Body of pancreas (tissue), 4 donors: ENCODE measurements at regions not wholly inside any gene's neighbourhood (a gene's known extent, or its start where the extent isn't known, plus 50 kb on each side); places are given as distances from the start of the nearest gene placed in this dataset.

ENCODE experiments used
- CTCF ChIP-seq, 7 experiments: fragments of 450-650 bp in 4 of 7; fragments of 200-600 bp in 3 of 7; sonication (generic) in 3 of 7; IDR thresholded peaks; one replicate each; pipeline ENCODE4 v1.5.1; 2016 to 2019; ENCODE audit warnings: antibody characterized with exemption in 7 of 7
- POLR2A ChIP-seq, 3 donors: fragments of 450-650 bp; IDR thresholded peaks; one replicate each; pipeline ENCODE4 v1.6.1; 2016; ENCODE audit warnings: antibody characterized with exemption in 3 of 3, mild to moderate bottlenecking in 2 of 3

GRCh38 chr6:163954088-163954775, 539.7 kb downstream of the QKI start:
- TF ChIP-seq CTCF (IDR thresholded peaks at IDR 0.05) (no peak), POLR2A (IDR thresholded peaks at IDR 0.05) (no peak)
